ENCODE measurements at regions not wholly inside any gene's neighbourhood (a gene's known extent, or its start where the extent isn't known, plus 50 kb on each side); places are given as distances from the start of the nearest gene placed in this dataset.
"Not testable (repeated sequence)": the region's sequence is repeated elsewhere in the genome, so short reads cannot be mapped to it uniquely, and the experiment has no call there.

DNA sequence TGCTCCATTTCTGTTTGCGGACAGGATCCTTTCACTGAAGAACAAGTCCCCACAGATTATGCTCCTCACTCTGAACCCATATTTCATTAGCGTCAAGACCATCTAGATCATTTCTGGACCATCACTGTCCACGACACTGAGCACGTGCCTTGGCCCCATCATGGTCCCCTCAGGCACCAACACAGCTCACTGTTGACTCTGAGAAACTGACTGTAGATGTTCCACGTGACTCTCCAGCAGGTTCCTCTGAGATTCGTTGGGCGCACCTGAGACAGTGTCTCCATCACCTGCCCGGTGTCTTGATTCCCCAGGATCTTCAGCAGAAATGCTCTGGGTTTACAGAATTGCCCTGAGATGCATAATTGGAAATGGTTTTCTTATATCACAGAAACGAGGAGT lies 985.4 kb downstream of the TMEM121 start:
- no peak for DNase-seq
- H3K36me3 ChIP-seq (ENCODE audit: low read depth): no peaks in the 10 kb centered on the region
- no peaks in the 10 kb centered on the region for H3K4me1 ChIP-seq (ENCODE audit: low read depth)
- TF ChIP-seq, protein P1, sequence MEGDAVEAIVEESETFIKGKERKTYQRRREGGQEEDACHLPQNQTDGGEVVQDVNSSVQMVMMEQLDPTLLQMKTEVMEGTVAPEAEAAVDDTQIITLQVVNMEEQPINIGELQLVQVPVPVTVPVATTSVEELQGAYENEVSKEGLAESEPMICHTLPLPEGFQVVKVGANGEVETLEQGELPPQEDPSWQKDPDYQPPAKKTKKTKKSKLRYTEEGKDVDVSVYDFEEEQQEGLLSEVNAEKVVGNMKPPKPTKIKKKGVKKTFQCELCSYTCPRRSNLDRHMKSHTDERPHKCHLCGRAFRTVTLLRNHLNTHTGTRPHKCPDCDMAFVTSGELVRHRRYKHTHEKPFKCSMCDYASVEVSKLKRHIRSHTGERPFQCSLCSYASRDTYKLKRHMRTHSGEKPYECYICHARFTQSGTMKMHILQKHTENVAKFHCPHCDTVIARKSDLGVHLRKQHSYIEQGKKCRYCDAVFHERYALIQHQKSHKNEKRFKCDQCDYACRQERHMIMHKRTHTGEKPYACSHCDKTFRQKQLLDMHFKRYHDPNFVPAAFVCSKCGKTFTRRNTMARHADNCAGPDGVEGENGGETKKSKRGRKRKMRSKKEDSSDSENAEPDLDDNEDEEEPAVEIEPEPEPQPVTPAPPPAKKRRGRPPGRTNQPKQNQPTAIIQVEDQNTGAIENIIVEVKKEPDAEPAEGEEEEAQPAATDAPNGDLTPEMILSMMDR (IDR thresholded peaks at IDR 0.05): no peak
- ATAC-seq: no peak
- no peak overlapping the region for H3K4me3 ChIP-seq
- intact Hi-C loops (cut with DNase I, micrococcal nuclease): no loop called here
- H3K9me3 ChIP-seq: no peaks in the 10 kb centered on the region

DNA sequence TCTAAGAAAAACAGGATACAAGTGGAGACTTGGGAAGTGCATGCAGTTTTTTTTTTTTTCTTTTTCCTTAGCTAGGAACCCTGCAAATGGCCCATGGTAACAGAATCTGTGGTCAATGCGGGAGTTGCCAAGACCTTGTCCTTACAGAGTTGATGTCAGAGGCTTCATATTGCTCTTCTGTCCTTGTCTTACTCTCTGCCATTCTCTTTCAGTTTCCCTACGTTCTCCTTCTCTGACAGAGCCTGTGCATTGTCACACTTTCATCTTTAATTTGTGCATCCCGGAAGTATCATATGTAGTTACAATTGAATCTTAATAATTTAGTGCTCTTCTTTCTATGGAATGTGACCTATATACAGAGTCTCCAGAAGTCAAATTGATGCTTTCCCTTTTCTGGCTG lies 986.9 kb downstream of the TMEM121 start:
- DNase-seq: no peak
- Histone ChIP-seq H3K36me3 (ENCODE audit: low read depth) (no peaks in the 10 kb centered on the region), H3K4me1 (ENCODE audit: low read depth) (no peaks in the 10 kb centered on the region), H3K4me3 (no peak overlapping the region), H3K9me3 (no peaks in the 10 kb centered on the region)
- TF ChIP-seq, protein P1 (IDR thresholded peaks at IDR 0.05): no peak
- intact Hi-C loops (cut with DNase I, micrococcal nuclease): no loop called here
- ATAC-seq: no peak

DNA sequence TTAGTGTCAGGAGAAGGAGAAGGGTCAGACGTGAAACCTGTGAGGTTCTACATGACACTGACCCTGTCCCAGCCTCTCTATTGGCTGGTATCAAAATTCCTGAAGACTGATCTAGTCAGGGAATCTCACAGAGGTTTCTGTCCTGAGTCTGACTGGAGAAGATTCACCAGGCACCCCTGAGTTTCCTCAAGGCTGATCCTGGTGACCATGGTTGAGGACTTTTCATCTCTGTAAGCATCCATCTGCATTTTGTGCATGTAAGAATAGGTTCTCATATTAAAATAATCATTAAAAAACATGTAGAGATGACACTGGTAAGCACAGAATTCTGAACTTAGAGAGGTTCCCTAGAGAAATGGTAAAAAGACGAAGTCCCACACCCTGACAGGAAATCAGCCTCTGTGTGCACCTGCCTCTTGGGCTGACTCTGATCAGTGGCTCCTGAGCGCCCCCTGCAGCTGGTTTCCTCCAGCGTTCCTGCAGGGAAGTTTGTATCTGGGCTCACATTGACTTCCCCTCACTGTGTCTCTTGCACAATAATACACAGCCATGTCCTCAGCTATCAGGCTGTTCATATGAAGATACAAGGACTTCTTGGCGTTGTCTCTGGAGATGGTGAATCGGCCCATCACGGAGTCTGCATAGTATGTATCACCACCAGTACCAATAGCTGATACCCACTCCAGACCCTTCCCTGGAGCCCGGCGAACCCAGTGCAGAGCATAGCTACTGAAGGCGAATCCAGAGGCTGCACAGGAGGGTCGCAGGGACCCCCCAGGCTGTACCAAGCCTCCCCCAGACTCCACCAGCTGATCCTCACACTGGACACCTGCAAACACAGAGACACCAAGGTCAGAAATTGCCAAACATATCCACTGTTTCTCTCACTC lies 991.9 kb downstream of the TMEM121 start:
- DNase-seq (peak; percentile 69 to 81 (median 70)), ATAC-seq (peak; percentile 48)
- H3K4me1 ChIP-seq (ENCODE audit: low read depth): no peaks in the 10 kb centered on the region
- H3K9me3 ChIP-seq: no peaks in the 10 kb centered on the region
- TF ChIP-seq, protein P1 (IDR thresholded peaks at IDR 0.05): no peak
- H3K36me3 ChIP-seq (ENCODE audit: low read depth): no peaks in the 10 kb centered on the region
- no peak overlapping the region for H3K4me3 ChIP-seq
- intact Hi-C loops (cut with DNase I, micrococcal nuclease): no loop called here

DNA sequence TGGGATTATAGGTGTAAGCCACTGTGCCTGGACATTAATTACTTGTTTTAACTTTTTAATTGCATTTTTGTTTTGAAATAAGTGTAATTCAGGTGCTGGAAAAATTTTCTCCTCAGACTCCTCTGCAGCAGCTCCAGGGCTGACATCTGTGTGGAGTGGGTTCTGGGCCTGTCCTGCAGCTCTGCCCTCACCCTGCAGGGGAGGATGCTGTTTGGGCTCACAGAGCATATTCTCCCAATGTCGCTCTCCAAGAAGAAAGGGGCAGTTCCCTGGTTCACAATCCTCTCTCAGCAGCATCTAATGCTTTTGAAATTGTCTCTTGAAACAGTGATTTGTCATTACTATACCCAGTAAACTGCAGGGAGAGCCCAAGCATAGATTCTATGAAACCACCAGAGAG lies 995.7 kb downstream of the TMEM121 start:
- ATAC-seq; intact Hi-C loops (cut with DNase I, micrococcal nuclease): not testable (repeated sequence)

DNA sequence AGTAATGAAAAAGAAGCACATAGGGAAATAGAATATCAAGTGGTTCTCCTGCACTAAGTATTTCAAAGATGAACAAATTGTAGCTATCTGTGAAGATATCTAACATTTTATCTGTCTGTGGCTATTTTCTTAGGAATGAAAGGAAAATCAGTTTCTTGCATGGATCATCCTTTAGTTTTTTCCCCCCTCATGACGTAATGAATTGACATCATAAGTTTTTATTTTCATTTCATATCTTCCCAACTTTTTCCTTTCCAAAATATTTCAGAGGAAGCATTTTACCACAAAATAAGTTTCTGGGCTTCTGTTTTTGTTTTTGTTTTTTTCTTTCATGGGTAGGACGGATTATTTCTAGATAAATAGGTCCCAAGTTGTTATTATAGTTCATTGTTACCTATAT lies 996.6 kb downstream of the TMEM121 start:
- no peaks in the 10 kb centered on the region for H3K36me3 ChIP-seq (ENCODE audit: low read depth)
- no peak for ATAC-seq
- no peak overlapping the region for H3K4me3 ChIP-seq
- intact Hi-C loops (cut with DNase I, micrococcal nuclease): no loop called here
- no peaks in the 10 kb centered on the region for H3K4me1 ChIP-seq (ENCODE audit: low read depth)
- no peaks in the 10 kb centered on the region for H3K9me3 ChIP-seq
- TF ChIP-seq, protein P1 (IDR thresholded peaks at IDR 0.05): no peak
- no peak for DNase-seq

More for the DNA sequence above, 995.7 kb downstream of the TMEM121 start:
- H3K4me3 ChIP-seq; H3K36me3 ChIP-seq (ENCODE audit: low read depth); H3K4me1 ChIP-seq (ENCODE audit: low read depth); H3K9me3 ChIP-seq; DNase-seq: not testable (repeated sequence)

DNA sequence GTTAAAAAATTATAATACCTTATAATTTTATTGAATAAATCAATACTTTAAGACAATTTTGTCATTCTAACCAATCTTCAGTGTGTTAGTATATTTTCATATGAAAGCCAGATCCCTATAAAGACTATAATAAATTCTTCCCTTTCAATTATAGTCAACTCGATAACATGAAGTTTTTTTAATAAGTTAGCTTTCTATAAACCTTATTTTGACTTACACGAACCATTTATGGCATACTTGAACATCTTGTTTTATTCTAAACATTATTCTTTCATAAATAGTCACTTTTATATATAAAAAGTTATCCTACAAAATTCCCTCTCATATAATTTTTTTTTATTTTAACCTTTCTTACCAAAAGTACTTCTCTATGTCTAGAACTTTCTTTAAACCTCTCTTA lies 1002.3 kb downstream of the TMEM121 start:
- TF ChIP-seq, protein P1 (IDR thresholded peaks at IDR 0.05): no peak
- ATAC-seq: no peak
- H3K4me1 ChIP-seq (ENCODE audit: low read depth): no peaks in the 10 kb centered on the region
- H3K36me3 ChIP-seq (ENCODE audit: low read depth): no peaks in the 10 kb centered on the region
- no peak for DNase-seq
- intact Hi-C loops (cut with DNase I, micrococcal nuclease): no loop called here
- H3K4me3 ChIP-seq: no peak overlapping the region
- H3K9me3 ChIP-seq: peaks cover 3% of the 10 kb centered on the region

Measured in mucosa of descending colon (tissue), 3 donors.